ENCODE measurements at regions not wholly inside any gene's neighbourhood (a gene's known extent, or its start where the extent isn't known, plus 50 kb on each side); places are given as distances from the start of the nearest gene placed in this dataset.

DNA sequence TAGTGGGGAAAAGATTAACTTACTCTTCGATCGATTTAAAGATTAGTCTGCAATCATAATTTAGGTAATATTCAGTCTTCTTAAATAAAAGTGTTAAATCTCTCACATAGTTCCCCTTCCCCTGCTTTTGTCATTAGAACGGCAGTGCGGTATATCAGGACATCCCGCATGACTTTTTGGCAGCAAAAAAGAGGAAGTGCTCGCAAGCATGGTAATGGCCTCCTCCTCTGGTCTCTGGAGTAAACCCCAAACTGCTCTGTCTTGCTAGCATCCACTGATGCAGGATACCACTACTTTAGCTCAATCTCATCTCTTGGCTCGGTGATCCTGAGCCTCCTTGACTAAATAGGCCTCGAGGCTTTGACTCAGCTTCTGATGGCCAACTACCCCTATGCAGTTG lies 78.7 kb upstream of the VAV3 start:
- Histone ChIP-seq H3K27ac (ENCODE audit: poor library complexity, severe bottlenecking) (no peak overlapping the region), H3K36me3 (ENCODE audit: low read depth) (no peaks in the 10 kb centered on the region), H3K27me3 (ENCODE audit: insufficient read depth, poor library complexity, severe bottlenecking) (no peaks in the 10 kb centered on the region), H3K4me3 (ENCODE audit: severe bottlenecking) (no peak overlapping the region), H3K4me1 (ENCODE audit: insufficient read depth, poor library complexity, severe bottlenecking) (peaks cover 6% of the 10 kb centered on the region), H3K9me3 (ENCODE audit: severe bottlenecking) (no peaks in the 10 kb centered on the region)
- DNase-seq (ENCODE audit: low spot score) (no peak), ATAC-seq (ENCODE audit: low read depth) (no peak)
- TF ChIP-seq, protein P1, sequence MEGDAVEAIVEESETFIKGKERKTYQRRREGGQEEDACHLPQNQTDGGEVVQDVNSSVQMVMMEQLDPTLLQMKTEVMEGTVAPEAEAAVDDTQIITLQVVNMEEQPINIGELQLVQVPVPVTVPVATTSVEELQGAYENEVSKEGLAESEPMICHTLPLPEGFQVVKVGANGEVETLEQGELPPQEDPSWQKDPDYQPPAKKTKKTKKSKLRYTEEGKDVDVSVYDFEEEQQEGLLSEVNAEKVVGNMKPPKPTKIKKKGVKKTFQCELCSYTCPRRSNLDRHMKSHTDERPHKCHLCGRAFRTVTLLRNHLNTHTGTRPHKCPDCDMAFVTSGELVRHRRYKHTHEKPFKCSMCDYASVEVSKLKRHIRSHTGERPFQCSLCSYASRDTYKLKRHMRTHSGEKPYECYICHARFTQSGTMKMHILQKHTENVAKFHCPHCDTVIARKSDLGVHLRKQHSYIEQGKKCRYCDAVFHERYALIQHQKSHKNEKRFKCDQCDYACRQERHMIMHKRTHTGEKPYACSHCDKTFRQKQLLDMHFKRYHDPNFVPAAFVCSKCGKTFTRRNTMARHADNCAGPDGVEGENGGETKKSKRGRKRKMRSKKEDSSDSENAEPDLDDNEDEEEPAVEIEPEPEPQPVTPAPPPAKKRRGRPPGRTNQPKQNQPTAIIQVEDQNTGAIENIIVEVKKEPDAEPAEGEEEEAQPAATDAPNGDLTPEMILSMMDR (IDR thresholded peaks at IDR 0.05; ENCODE audit: poor library complexity, severe bottlenecking) = no peak

DNA sequence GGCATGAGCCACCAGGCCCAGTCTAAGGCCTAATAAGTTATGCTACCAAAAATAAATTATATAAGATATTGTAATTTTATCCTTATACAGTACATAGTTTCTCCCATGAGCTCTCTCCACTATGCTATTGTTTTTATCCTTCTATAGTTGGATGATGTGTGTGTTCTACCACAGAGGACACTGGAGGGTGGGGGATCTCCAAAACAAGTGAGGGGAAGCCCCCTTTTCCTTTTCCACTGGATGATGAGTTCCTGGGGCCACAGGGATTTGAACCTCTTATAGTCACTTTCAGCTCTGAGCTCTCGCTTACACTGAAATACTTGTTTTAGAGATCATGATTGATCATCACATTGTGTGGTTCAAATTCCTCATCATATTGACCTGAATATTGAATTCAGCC lies 77.6 kb upstream of the VAV3 start:
- DNase-seq (ENCODE audit: low spot score) = no peak
- TF ChIP-seq, protein P1 (IDR thresholded peaks at IDR 0.05; ENCODE audit: poor library complexity, severe bottlenecking) = no peak
- no peak overlapping the region for H3K27ac ChIP-seq (ENCODE audit: poor library complexity, severe bottlenecking)
- no peaks in the 10 kb centered on the region for H3K27me3 ChIP-seq (ENCODE audit: insufficient read depth, poor library complexity, severe bottlenecking)
- H3K36me3 ChIP-seq (ENCODE audit: low read depth) = no peaks in the 10 kb centered on the region
- peaks cover 6% of the 10 kb centered on the region for H3K4me1 ChIP-seq (ENCODE audit: insufficient read depth, poor library complexity, severe bottlenecking)
- no peak overlapping the region for H3K4me3 ChIP-seq (ENCODE audit: severe bottlenecking)
- no peaks in the 10 kb centered on the region for H3K9me3 ChIP-seq (ENCODE audit: severe bottlenecking)
- no peak for ATAC-seq (ENCODE audit: low read depth)

DNA sequence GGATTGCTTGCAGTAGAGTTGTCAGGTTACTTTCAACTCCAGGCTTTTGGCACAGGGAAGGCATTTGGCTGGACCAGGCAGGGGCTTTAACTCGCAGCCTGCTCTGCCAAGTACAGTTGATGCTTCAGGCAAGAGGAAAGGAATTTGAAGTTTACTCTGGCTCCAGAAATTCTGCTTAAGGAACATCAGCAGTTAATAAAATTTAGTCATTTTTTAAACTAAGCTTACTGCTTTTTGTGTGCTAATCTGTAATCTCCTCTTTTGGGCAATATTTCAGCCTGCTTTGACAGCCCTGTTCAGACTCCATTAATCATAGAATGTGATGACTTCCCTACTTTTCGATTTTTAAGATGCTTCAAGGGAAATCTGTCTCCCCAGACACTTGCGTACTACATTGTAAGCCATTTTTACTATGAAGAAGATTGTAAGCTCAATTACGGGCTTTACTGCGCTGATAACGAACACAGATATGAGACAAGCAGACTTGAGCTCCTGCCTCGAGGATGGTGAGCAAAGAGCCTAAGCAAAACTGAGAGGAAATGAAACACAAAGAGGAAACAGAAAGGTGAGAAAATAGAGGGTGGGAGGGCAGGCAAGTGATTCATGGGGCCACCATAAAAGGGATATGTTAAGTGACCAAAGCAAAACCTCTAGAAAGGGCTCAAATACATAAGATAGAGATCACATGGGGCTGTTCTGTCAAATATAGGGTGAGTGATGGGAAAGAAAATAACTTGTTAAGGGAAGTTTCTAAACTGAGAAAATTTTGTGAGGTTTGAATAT lies 76.6 kb upstream of the VAV3 start:
- Histone ChIP-seq H3K4me1 (ENCODE audit: insufficient read depth, poor library complexity, severe bottlenecking) (peaks cover 6% of the 10 kb centered on the region), H3K4me3 (ENCODE audit: severe bottlenecking) (no peak overlapping the region), H3K36me3 (ENCODE audit: low read depth) (no peaks in the 10 kb centered on the region), H3K27me3 (ENCODE audit: insufficient read depth, poor library complexity, severe bottlenecking) (no peaks in the 10 kb centered on the region), H3K27ac (ENCODE audit: poor library complexity, severe bottlenecking) (no peak overlapping the region), H3K9me3 (ENCODE audit: severe bottlenecking) (no peaks in the 10 kb centered on the region)
- no peak for DNase-seq (ENCODE audit: low spot score)
- peak; percentile 42; the same call in 2 of the 3 replicates for ATAC-seq (ENCODE audit: low read depth)
- TF ChIP-seq, protein P1 (IDR thresholded peaks at IDR 0.05; ENCODE audit: poor library complexity, severe bottlenecking) = no peak

DNA sequence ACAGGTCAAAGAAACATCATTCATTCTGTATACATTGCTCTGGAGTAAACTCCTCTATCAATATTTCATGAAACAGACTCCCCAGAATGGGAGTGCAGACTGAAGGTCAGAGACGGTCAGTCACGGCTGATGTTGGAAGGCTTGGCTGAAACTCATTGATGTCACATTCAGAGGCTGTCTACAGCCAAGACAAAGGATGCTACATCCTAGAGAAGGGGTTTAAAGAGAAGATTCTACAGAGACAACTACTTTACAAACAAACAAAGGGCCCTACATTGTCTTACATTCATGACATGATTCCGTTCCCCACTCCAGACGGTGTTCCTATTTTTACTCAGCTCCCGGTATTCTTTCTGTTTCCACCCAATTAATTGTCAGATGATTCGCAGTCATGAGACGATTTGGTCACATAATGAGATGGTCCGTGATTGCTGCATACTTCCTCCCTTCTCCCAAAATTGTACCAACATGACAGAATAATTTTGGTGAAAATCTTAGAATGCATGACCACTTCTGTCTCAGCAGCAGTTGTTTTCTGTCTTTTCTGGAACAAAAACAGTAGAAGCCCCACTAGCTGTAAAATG lies 73.8 kb upstream of the VAV3 start:
- ATAC-seq (ENCODE audit: low read depth) = no peak
- no peaks in the 10 kb centered on the region for H3K4me1 ChIP-seq (ENCODE audit: insufficient read depth, poor library complexity, severe bottlenecking)
- TF ChIP-seq, protein P1 (IDR thresholded peaks at IDR 0.05; ENCODE audit: poor library complexity, severe bottlenecking) = no peak
- H3K27ac ChIP-seq (ENCODE audit: poor library complexity, severe bottlenecking) = no peak overlapping the region
- no peaks in the 10 kb centered on the region for H3K9me3 ChIP-seq (ENCODE audit: severe bottlenecking)
- H3K27me3 ChIP-seq (ENCODE audit: insufficient read depth, poor library complexity, severe bottlenecking) = no peaks in the 10 kb centered on the region
- no peak overlapping the region for H3K4me3 ChIP-seq (ENCODE audit: severe bottlenecking)
- no peak for DNase-seq (ENCODE audit: low spot score)
- no peaks in the 10 kb centered on the region for H3K36me3 ChIP-seq (ENCODE audit: low read depth)
